Hypothalamus (tissue), 51 donors: ENCODE measurements at regions not wholly inside any gene's neighbourhood (a gene's known extent, or its start where the extent isn't known, plus 50 kb on each side); places are given as distances from the start of the nearest gene placed in this dataset.
"Not testable (repeated sequence)": the region's sequence is repeated elsewhere in the genome, so short reads cannot be mapped to it uniquely, and the experiment has no call there.

Source experiments
- DNase-seq, 51 donors: peaks; one replicate each; lab custom pipeline; 2025; lab: John Stamatoyannopoulos, UW

GRCh38 chr3:152891678-152892077 lies 56.7 kb downstream of the P2RY1 start:
- no peak for DNase-seq

- no peak for DNase-seq
These were observed 57.5 kb downstream of the P2RY1 start for GRCh38 chr3:152892446-152892845.

- no peak for DNase-seq
These were observed 58.7 kb downstream of the P2RY1 start for GRCh38 chr3:152893647-152894046.

GRCh38 chr3:152899306-152899705 lies 64.4 kb downstream of the P2RY1 start:
- DNase-seq, result no peak

DNA sequence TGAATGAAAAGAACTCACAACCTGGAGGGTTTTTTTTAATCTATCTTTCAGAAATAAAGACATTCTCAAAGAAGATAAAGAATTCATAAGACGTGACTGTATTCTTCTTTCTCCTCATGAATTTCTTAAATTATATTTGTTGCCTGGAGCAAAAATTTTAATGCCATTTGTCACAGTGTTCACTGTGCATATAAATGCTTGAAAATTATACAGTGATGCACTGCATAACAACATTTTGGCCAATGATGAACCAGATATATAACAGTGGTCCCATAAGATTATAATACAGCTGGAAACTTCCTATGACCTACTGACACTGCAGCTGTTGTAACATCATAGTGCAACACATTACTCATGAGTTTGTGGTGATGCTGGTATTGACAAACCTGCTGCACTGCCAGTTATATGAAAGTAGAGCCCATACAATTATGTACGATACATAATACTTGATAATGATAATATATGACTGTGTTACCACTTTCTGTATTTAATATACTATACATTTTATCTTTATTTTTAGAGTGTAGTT lies 67.3 kb downstream of the P2RY1 start:
- DNase-seq, result no peak

GRCh38 chr3:152905631-152906030 lies 70.7 kb downstream of the P2RY1 start:
- no peak for DNase-seq

DNA sequence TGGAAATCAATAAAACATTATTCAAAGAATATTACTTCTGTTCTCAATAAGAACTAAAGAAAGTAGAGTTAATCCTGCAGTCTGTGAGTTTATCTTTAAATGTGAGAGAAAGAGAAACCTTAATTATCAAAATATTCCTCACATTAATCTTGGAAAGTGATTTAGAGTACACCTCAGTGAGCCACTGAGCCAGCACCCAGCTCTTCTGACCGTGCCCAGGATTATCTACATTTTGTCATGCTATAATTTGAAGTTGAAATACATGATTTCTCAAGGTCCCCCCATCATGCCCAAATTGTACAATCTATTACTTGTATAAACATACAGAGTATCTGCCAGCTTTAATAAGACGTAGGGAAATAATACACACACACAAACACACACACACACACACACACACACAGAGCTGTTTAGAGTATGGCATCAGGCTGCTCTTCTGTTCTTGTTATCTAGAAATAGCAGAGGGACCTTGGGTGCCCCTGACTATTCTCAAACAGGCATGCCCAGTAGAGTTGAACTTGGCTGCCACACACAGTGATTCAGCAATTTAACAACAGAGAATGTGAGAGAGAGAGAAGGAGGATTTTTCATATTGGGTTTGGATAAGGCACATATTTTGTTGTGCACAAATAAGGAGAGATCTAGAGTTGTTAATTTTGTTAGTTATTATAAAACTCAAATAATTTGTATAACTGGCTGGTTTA lies 74.4 kb downstream of the P2RY1 start:
- DNase-seq, result no peak

DNA sequence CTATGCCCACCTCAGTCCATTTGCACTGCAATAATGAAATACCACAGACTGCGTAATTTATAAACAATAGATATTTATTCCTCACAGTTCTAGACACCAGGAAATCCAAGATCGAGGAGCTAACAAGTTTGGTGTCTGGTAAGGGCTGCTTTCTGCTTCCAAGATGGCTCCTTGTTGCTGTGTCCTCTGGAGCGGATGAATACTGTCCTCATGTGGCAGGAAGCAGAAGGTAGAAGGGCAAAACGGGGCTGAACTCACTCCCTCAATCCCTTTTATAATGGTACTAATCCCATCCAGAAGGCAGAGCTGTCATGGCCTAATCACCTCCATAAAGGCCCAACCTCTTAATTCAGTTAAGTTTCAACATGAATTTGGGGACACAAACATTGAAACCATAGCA lies 75.3 kb downstream of the P2RY1 start:
- no peak for DNase-seq

GRCh38 chr3:152910966-152911365 lies 76.0 kb downstream of the P2RY1 start:
- DNase-seq, result no peak

DNA sequence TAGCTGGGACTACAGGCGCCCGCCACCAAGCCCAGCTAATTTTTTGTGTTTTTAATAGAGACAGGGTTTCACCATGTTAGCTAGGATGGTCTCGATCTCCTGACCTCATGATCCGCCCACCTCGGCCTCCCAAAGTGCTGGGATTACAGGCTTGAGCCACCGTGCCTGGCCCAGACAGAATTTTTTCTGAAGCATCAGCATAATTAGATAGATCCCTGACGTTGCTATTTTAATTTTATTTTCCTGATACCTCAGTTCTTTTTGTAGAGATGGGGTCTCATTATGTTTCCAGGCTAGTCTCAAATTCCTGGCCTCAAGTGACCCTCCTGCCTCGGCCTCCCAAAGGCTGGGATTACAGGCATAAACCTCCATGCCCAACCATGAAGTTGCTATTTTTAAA lies 79.8 kb downstream of the P2RY1 start:
- not testable (repeated sequence) for DNase-seq

DNA sequence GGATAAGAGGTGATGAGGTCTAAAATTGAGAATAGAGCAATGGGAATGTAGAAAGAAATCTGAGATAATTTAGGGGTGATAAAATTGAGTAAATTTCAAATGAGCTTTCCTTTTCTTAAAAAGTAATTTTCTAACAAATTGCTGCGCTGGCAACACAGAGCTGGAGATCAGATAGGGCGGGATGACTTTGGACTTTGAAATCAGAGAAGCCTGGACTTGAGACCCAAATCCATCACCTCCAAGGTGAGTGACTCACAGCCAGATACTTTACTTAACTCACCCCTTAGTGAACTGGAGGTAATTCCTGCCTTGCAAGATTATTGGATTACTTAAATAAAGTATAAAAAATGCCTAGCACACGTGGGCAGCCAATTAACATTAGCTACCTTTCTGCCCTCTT lies 80.8 kb downstream of the P2RY1 start:
- DNase-seq, result no peak

- DNase-seq, result no peak
These were observed 81.9 kb downstream of the P2RY1 start for GRCh38 chr3:152916753-152917279.

DNA sequence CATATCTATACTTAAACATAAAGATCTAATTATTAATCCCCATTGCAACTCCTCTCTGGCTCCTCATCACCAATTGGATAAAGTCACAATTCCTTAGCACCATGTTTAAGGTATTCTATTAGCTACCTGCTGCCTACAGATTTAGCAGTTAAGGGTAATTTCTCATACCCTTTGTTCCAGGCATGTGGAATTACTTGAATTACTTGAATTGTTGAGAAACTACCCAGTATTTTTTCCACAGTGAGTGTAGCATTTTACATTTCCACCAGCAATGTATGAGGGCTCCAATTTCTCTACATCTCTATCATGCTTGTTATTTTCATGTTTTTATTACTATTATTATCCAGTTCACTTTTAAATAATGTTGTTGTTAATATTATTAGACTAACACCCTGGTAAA lies 86.4 kb downstream of the P2RY1 start:
- no peak for DNase-seq

DNA sequence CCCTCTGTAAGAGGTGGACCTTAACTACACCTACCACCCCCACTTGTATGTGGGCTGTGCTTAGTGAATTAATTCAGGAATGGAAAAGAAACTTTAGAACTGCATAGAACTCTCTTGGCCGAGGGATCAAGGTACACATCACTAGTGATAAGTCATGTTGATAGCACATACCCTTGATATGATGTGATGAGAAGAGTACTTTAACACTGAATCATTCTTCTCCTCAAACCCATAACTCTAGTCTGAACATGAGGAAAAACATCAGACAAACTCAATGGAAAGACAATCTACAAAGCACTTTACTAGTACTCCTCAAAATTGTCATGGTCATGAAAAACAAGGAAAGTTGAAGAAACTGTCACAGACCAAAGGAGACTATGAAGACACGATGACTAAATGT lies 87.6 kb downstream of the P2RY1 start:
- no peak for DNase-seq

DNA sequence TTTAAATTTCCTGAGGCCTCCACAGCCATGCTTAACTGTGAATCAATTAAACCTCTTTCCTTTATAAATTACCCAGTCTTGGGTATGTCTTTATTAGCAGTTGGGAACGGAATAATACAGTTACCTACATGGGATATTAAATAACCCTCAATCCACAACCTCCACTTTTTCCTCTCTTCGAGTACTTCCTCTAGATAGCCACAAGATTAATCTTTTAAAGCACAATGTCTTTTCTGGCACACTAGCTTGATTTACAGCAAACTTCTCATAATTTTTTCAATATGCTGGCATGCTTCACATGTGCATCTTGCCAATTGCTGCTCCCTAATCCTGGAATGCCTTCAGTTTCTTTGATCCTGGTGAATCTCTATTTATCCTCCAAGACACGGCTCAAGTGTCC lies 92.2 kb downstream of the P2RY1 start:
- DNase-seq, result no peak

- no peak for DNase-seq
These were observed 95.6 kb downstream of the P2RY1 start for GRCh38 chr3:152930516-152930915.

- no peak for DNase-seq
These were observed 102.3 kb downstream of the P2RY1 start for GRCh38 chr3:152937234-152937633.

DNA sequence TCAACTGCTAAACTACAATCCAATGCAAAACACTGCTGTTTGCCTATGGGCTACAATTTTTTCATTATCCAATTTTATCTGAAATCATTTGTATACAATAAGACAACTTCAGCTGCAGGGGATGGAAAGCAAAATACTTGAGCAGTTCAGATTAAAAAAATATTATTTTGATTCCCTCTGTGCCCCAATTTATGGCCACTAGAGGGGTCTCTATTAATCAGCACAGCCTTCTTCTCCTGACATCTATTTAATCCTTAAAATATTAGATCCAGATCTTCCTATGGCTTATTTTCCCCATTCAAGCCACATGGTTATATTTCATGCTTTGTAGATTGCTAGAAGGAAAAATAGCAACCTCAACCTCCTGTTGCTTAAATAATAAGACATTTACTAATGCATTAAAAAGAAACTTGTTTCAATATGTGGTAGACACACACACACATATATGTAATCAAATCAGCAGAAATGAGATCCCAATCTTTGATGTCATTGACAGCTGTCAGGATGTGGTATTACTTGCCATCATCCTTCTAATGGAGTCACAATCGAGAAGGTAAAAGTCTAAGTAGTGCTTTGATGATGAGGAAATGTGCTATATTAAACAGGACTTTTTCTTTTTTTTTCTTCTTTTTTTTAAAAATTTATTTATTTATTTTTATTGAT lies 104.2 kb downstream of the P2RY1 start:
- DNase-seq, result no peak

GRCh38 chr3:152941859-152942258 lies 106.9 kb downstream of the P2RY1 start:
- DNase-seq, result no peak

DNA sequence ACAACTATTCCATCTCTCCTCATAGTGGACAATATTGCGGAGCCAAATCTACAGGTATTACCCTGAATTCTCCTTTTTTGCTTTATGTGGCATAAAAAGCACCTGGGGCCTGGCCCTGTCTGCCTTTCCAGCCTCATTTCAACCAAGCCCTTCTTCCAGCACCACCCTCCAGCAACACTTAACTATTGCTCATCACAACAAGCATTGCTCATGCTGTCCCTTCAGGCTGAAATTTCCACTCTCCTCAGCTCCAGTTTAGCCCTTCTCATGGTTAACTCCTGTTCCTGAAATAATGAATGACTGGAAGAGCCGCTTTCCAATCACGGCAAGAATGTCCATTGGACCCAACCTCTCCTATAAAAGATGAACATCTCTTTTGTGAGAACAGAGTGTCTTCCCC lies 107.4 kb downstream of the P2RY1 start:
- no peak for DNase-seq

GRCh38 chr3:152943645-152944044 lies 108.7 kb downstream of the P2RY1 start:
- no peak for DNase-seq

DNA sequence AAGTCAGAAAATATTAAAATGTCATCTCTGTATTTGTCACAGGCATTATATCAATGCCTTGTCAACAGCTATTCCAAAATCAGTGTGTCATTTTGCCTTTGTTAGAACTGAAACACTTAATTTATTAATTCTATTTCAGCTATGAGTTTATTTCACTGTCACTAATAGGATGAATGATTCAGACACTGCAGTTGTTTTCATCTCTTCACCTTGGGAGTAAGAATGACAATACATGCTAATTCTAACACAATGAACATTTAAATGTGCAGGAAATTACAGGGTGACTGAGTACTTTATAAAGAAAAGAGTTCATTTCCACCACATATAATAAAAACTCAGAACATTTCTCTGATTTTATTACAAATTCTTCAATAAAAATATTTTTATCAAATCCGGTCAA lies 109.7 kb downstream of the P2RY1 start:
- no peak for DNase-seq
